HG03159 (cell line): ENCODE measurements at regions not wholly inside any gene's neighbourhood (a gene's known extent, or its start where the extent isn't known, plus 50 kb on each side); places are given as distances from the start of the nearest gene placed in this dataset.
"Not testable (repeated sequence)": the region's sequence is repeated elsewhere in the genome, so short reads cannot be mapped to it uniquely, and the experiment has no call there.

Source experiments
- ATAC-seq: cut with Tn5 transposase; IDR thresholded peaks from one replicate; pipeline ENCODE4 v1.9.1; 2021; ENCODE audit warnings: mild to moderate bottlenecking, moderate library complexity; ENCODE audit not compliant: unreplicated experiment

- ATAC-seq, result no peak
These were observed 650.0 kb upstream of the STXBP6 start for GRCh38 chr14:25699981-25700380.

GRCh38 chr14:25698111-25698510 lies 648.2 kb upstream of the STXBP6 start:
- ATAC-seq, result no peak

GRCh38 chr14:25696176-25696575 lies 646.2 kb upstream of the STXBP6 start:
- ATAC-seq, result no peak

GRCh38 chr14:25685004-25685403 lies 635.1 kb upstream of the STXBP6 start:
- no peak for ATAC-seq

GRCh38 chr14:25680934-25681333 lies 631.0 kb upstream of the STXBP6 start:
- no peak for ATAC-seq

- ATAC-seq, result not testable (repeated sequence)
These were observed 630.6 kb upstream of the STXBP6 start for GRCh38 chr14:25680511-25680910.

- ATAC-seq, result no peak
These were observed 627.2 kb upstream of the STXBP6 start for GRCh38 chr14:25677111-25677510.

- no peak for ATAC-seq
These were observed 617.4 kb upstream of the STXBP6 start for GRCh38 chr14:25667387-25667786.

- no peak for ATAC-seq
These were observed 616.9 kb upstream of the STXBP6 start for GRCh38 chr14:25666877-25667276.

GRCh38 chr14:25658988-25659387 lies 609.0 kb upstream of the STXBP6 start:
- no peak for ATAC-seq

- no peak for ATAC-seq
These were observed 580.5 kb upstream of the STXBP6 start for GRCh38 chr14:25630447-25630846.

- no peak for ATAC-seq
These were observed 579.0 kb upstream of the STXBP6 start for GRCh38 chr14:25628978-25629377.

GRCh38 chr14:25628390-25628789 lies 578.4 kb upstream of the STXBP6 start:
- ATAC-seq, result no peak

GRCh38 chr14:25626986-25627385 lies 577.0 kb upstream of the STXBP6 start:
- ATAC-seq, result no peak

- ATAC-seq, result no peak
These were observed 572.8 kb upstream of the STXBP6 start for GRCh38 chr14:25622763-25623162.

- no peak for ATAC-seq
These were observed 570.6 kb upstream of the STXBP6 start for GRCh38 chr14:25620515-25620914.

GRCh38 chr14:25615174-25615573 lies 565.2 kb upstream of the STXBP6 start:
- ATAC-seq, result no peak

- no peak for ATAC-seq
These were observed 557.2 kb upstream of the STXBP6 start for GRCh38 chr14:25607192-25607591.

GRCh38 chr14:25602106-25602505 lies 552.2 kb upstream of the STXBP6 start:
- ATAC-seq, result no peak

GRCh38 chr14:25588751-25589150 lies 538.8 kb upstream of the STXBP6 start:
- no peak for ATAC-seq

GRCh38 chr14:25574628-25575325 lies 524.8 kb upstream of the STXBP6 start:
- no peak for ATAC-seq

- ATAC-seq, result no peak
These were observed 520.5 kb upstream of the STXBP6 start for GRCh38 chr14:25570483-25570882.

- ATAC-seq, result no peak
These were observed 507.5 kb upstream of the STXBP6 start for GRCh38 chr14:25557466-25557865.
